GM12872 (cell line): ENCODE measurements at regions not wholly inside any gene's neighbourhood (a gene's known extent, or its start where the extent isn't known, plus 50 kb on each side); places are given as distances from the start of the nearest gene placed in this dataset.

Experiments
- CTCF ChIP-seq: IDR thresholded peaks from 3 replicates; pipeline ENCODE4 v1.5.1; 2011; ENCODE audit warnings: low read depth, mild to moderate bottlenecking, low read length, moderate library complexity; ENCODE audit not compliant: insufficient read depth

- no peak for TF ChIP-seq CTCF
Observed at GRCh38 chr20:40952136-40952535, 76.5 kb upstream of the TOP1 start.

GRCh38 chr20:40953416-40953815, 75.2 kb upstream of the TOP1 start:
- TF ChIP-seq CTCF: no peak

GRCh38 chr20:40953856-40954255, 74.8 kb upstream of the TOP1 start:
- no peak for TF ChIP-seq CTCF

- no peak for TF ChIP-seq CTCF
Observed at GRCh38 chr20:40954521-40955165, 74.0 kb upstream of the TOP1 start.

GRCh38 chr20:40955326-40955725, 73.3 kb upstream of the TOP1 start:
- TF ChIP-seq CTCF: no peak

GRCh38 chr20:40956542-40957264, 71.9 kb upstream of the TOP1 start:
- no peak for TF ChIP-seq CTCF

GRCh38 chr20:40957265-40957760, 71.3 kb upstream of the TOP1 start:
- no peak for TF ChIP-seq CTCF
